Psoas muscle (tissue), 7 donors: ENCODE measurements at regions not wholly inside any gene's neighbourhood (a gene's known extent, or its start where the extent isn't known, plus 50 kb on each side); places are given as distances from the start of the nearest gene placed in this dataset.

Experiments used
- ATAC-seq, 4 donors: fragments of 200-7000 bp; cut with Tn5 transposase; one replicate each; pipeline ENCODE4 v1.9.1; 2020; ENCODE audit warnings: moderate library complexity in 3 of 4, mild to moderate bottlenecking in 2 of 4
- DNase-seq, 2 donors: peaks; one replicate each; pipeline ENCODE4 v3.0.0-alpha.2; 2020
- H3K27ac ChIP-seq: fragments of 200-600 bp; one replicate; pipeline ENCODE4 v1.8.0; 2022
- H3K27me3 ChIP-seq, 3 donors: fragments of 200-600 bp in 1 of 3; one replicate each; pipeline versions ENCODE4 v1.6.1 to v1.8.0; 2013 to 2022; ENCODE audit warnings: low read length in 2 of 3, mild to moderate bottlenecking in 2 of 3, moderate library complexity in 1 of 3; ENCODE audit not compliant: insufficient read depth in 3 of 3
- H3K36me3 ChIP-seq, 2 donors: fragments of 200-600 bp in 1 of 2; one replicate each; pipeline versions ENCODE4 v1.6.1 to v1.8.0; 2013 to 2022; ENCODE audit warnings: low read depth in 1 of 2, mild to moderate bottlenecking in 1 of 2, moderate library complexity in 1 of 2; ENCODE audit not compliant: insufficient read depth in 1 of 2
- H3K4me1 ChIP-seq: fragments of 200-600 bp; one replicate; pipeline ENCODE4 v1.8.0; 2022
- H3K4me3 ChIP-seq: fragments of 200-600 bp; one replicate; pipeline ENCODE4 v1.8.0; 2022; ENCODE audit warnings: mild to moderate bottlenecking
- H3K9me3 ChIP-seq: fragments of 200-600 bp; one replicate; pipeline ENCODE4 v1.8.0; 2022
- WGBS, 3 donors: extraction: QIAGEN DNeasy Blood & Tissue Kit; methylation state at CpG; one replicate each; pipeline versions ENCODE4 v1.1.6 to v1.1.7; 2013; 5-methylcytosine and 5-hydroxymethylcytosine counted together
- intact Hi-C, 2 donors: fragments of 100-400 bp; cut with DNase I; formaldehyde crosslinking; loops; one replicate each; pipeline versions ENCODE4 v1.11.0 to v1.14.2; 2022
- TF ChIP-seq, protein P1 (sequence below): fragments of 200-600 bp; IDR thresholded peaks from one replicate; pipeline ENCODE4 v1.8.0; 2022; ENCODE audit warnings: antibody characterized with exemption
- donor health status: healthy with polysubstance abuse.
- donor health status: DM: no; HTN: no; CAD: no; lungs with moderate emphysema.
- donor health status: Bipolar disorder and iron deficiency.
- donor health status: healthy.
- donor health status: DM: yes; HTN: yes; CAD: no.
- donor health status: DM: no; HTN: no; CAD: no.
- donor health status: DM: yes; HTN: yes; CAD: no.

DNA sequence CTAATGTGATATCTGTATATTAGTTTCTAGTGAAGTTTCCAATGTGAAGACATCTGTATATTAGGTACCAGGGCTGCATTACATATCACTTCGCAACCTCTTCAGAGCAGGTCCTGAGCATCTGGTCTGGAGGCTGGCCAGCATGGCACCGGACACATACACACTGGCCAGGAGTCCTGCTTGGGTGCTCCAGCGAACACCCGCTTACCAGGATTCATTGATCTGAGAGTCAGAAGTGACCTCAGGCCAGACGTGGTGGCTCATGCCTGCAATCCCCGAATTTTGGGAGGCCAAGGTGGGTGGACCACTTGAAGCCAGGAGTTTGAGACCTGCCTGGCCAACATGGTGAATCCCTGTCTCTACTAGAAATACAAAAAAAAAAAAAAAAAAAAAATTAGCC lies 93.0 kb upstream of the IRS2 start:
- DNase-seq: no peak

DNA sequence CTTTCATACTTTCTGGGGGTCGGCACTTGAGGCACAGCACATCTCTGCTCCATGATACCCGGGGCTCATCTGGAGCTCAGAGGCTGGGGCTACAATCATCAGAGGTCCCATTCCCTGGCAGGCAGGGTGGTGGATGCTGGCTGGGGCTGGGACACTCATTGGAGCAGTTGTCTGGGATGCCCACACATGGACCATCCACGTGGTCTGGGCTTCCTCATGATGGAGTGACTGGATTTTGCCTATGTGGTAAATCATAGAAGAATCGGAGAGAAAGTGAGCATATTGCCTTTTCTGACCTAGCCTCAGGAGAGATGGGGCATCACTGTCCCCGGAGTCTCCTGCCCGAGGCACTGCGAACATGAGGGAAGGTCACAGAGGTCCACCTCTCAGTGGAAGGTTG lies 91.4 kb upstream of the IRS2 start:
- Histone ChIP-seq H3K27me3 (no peaks in the 10 kb centered on the region), H3K36me3 (no peaks in the 10 kb centered on the region), H3K9me3 (no peaks in the 10 kb centered on the region), H3K4me3 (no peak overlapping the region), H3K4me1 (no peaks in the 10 kb centered on the region), H3K27ac (no peak overlapping the region)
- ATAC-seq (no peak), DNase-seq (no peak)
- TF ChIP-seq, protein P1, sequence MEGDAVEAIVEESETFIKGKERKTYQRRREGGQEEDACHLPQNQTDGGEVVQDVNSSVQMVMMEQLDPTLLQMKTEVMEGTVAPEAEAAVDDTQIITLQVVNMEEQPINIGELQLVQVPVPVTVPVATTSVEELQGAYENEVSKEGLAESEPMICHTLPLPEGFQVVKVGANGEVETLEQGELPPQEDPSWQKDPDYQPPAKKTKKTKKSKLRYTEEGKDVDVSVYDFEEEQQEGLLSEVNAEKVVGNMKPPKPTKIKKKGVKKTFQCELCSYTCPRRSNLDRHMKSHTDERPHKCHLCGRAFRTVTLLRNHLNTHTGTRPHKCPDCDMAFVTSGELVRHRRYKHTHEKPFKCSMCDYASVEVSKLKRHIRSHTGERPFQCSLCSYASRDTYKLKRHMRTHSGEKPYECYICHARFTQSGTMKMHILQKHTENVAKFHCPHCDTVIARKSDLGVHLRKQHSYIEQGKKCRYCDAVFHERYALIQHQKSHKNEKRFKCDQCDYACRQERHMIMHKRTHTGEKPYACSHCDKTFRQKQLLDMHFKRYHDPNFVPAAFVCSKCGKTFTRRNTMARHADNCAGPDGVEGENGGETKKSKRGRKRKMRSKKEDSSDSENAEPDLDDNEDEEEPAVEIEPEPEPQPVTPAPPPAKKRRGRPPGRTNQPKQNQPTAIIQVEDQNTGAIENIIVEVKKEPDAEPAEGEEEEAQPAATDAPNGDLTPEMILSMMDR: no peak
- intact Hi-C loops: no loop called here
- 90 to 92% (median 92%) methylated on average over 7 of the region's 7 CpGs for WGBS, 3 donors

More for the DNA sequence above, 93.0 kb upstream of the IRS2 start:
- 88% methylated on average over 6 of the region's 6 CpGs for WGBS, 3 donors
- H3K27me3 ChIP-seq: peaks cover 0 to 2% (median 0%) of the 10 kb centered on the region in 3 donors
- no peak for ATAC-seq
- TF ChIP-seq, protein P1: no peak
- no peak overlapping the region for H3K4me3 ChIP-seq
- no peak overlapping the region for H3K27ac ChIP-seq
- no peaks in the 10 kb centered on the region for H3K4me1 ChIP-seq
- H3K36me3 ChIP-seq: no peaks in the 10 kb centered on the region
- intact Hi-C loops: no loop called here
- H3K9me3 ChIP-seq: no peaks in the 10 kb centered on the region

DNA sequence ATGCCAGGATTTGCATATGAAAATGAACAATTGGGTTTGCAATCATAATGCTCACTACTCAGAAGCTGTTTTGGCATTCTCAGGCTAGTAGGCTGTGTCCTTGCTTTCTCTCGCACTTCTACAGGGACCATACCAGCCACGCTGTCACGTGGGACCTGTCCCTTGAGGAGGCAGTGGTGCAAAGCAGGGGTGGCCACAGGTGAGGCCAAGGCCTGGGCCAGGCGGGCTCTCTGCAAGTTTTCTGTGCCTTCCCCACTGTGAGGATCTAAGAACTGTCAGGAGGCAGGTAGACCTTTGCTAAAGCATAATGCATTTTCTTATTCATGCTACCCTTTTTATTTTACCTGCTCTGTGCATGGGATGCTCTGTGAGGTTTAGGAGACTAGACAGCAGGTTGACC lies 89.4 kb upstream of the IRS2 start:
- no peak overlapping the region for H3K27ac ChIP-seq

DNA sequence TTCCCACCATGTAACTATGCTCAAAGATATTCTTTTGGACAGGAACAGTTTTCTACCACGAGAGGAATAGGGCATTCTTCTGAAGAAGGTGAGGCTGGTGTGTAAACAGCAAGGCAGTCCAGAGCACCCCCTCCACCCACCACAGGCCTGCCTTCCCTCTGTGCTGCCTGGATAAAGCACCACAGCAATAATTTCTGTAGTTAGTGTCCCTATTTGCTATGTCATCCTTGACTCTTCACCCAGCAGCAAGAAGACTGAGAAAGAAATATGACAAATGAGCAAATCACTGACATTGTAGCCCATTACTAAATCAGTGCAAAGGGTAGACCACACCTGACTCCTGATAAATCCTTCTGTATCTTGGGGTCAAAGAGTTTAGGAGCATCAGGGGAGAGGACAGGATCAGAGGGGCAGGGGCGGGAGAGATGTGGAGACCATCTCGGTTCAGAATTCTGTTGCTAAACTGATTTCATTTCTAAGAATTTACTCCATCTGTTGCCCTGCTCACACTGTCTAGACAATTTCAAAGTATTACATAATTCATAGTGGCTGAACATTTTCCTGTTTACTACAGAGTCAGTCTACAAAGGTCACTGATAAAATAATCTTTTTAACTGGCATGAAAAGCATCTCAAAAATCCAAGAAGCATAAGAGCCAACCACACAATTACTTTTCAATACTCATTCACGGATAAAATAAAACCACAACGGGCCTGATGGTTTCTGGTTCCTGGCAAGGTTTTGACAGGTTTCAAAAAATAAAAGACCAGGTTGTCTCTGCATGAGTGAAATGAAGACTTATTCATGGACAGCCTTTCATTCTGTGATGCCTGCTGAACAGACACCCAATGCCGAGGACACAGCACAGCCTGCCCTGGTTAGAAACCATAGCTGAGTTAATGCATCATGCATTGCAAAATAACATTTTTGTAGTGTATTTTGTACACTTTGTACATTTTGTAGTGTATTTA lies 88.4 kb upstream of the IRS2 start:
- no peaks in the 10 kb centered on the region for H3K27me3 ChIP-seq
- H3K36me3 ChIP-seq: no peaks in the 10 kb centered on the region
- H3K9me3 ChIP-seq: no peaks in the 10 kb centered on the region
- DNase-seq: no peak
- H3K4me3 ChIP-seq: no peak overlapping the region
- intact Hi-C loops: no loop called here
- WGBS, 3 donors: 33 to 51% (median 37%) methylated on average over 6 of the region's 6 CpGs
- no peak overlapping the region for H3K27ac ChIP-seq
- no peaks in the 10 kb centered on the region for H3K4me1 ChIP-seq
- peak in 3 of 4 donors; percentile 39 to 64 (median 47) for ATAC-seq
- TF ChIP-seq, protein P1: no peak

More for the DNA sequence above, 89.4 kb upstream of the IRS2 start:
- intact Hi-C loops: no loop called here
- DNase-seq (no peak), ATAC-seq (no peak)
- H3K27me3 ChIP-seq: no peaks in the 10 kb centered on the region
- WGBS, 3 donors: 71 to 89% (median 87%) methylated on average over 4 of the region's 4 CpGs
- no peak overlapping the region for H3K4me3 ChIP-seq
- H3K36me3 ChIP-seq: no peaks in the 10 kb centered on the region
- TF ChIP-seq, protein P1: no peak
- H3K9me3 ChIP-seq: no peaks in the 10 kb centered on the region
- H3K4me1 ChIP-seq: no peaks in the 10 kb centered on the region
